B cell (primary cell): ENCODE measurements at regions not wholly inside any gene's neighbourhood (a gene's known extent, or its start where the extent isn't known, plus 50 kb on each side); places are given as distances from the start of the nearest gene placed in this dataset.

Source experiments
- ATAC-seq: fragments of 200-7000 bp; cut with Tn5 transposase; one replicate; pipeline ENCODE4 v1.10.0; 2021; ENCODE audit warnings: low read depth, mild to moderate bottlenecking, moderate number of reproducible peaks, moderate library complexity
- CTCF ChIA-PET: fragments of 350-600 bp; sonication (Branson Sonifier 250); formaldehyde crosslinking; loops from one replicate; lab custom pipeline; 2021; ENCODE audit warnings: antibody characterized with exemption, inconsistent platforms; lab: Charles Lee
- POLR2A ChIA-PET: fragments of 350-600 bp; sonication (Branson Sonifier 250); formaldehyde crosslinking; loops from one replicate; lab custom pipeline; 2021; ENCODE audit warnings: antibody characterized with exemption; lab: Charles Lee
- DNase-seq: peaks from one replicate; pipeline ENCODE4 v3.0.0; 2013
- H2AFZ ChIP-seq: 2 replicates; pipeline ENCODE4 v1.6.1; 2012; ENCODE audit warnings: mild to moderate bottlenecking, low read depth, low read length; ENCODE audit not compliant: insufficient read depth, poor library complexity, severe bottlenecking
- H3K27ac ChIP-seq, 2 donors: 1 replicate in 1 of 2; 2 replicates in 1 of 2; pipeline ENCODE4 v1.5.1; 2012 to 2013; ENCODE audit warnings: low read length in 2 of 2, mild to moderate bottlenecking in 2 of 2, moderate library complexity in 1 of 2
- H3K27me3 ChIP-seq, 4 experiments: fragments of 200-600 bp in 1 of 4; sonication (generic) in 1 of 4; replicated peaks in 1 of 4; 1 replicate in 2 of 4; 2 replicates in 2 of 4; pipeline versions ENCODE4 v1.6.1 to v1.7.0; 2013 to 2016; ENCODE audit warnings: low read length in 3 of 4, mild to moderate bottlenecking in 2 of 4, mixed read lengths in 1 of 4, moderate library complexity in 1 of 4; ENCODE audit not compliant: insufficient read depth in 4 of 4, control insufficient read depth in 3 of 4; ENCODE audit errors: control extremely low read depth in 1 of 4
- H3K36me3 ChIP-seq, 2 experiments: replicated peaks in 1 of 2; 1 replicate in 1 of 2; 2 replicates in 1 of 2; pipeline versions ENCODE4 v1.6.1 to v1.7.1; 2013; ENCODE audit warnings: low read length in 1 of 2; ENCODE audit not compliant: insufficient read depth in 2 of 2, control insufficient read depth in 1 of 2; ENCODE audit errors: control extremely low read depth in 1 of 2, extremely low read depth in 1 of 2
- H3K4me1 ChIP-seq, 2 donors: fragments of 200-600 bp in 1 of 2; sonication (generic) in 1 of 2; 1 replicate in 1 of 2; 2 replicates in 1 of 2; pipeline versions ENCODE4 v1.5.1 to v1.6.1; 2013 to 2017; ENCODE audit warnings: low read length in 2 of 2; ENCODE audit not compliant: control insufficient read depth in 2 of 2, insufficient read depth in 2 of 2
- H3K4me2 ChIP-seq: replicated peaks from 2 replicates; pipeline ENCODE3; 2012; ENCODE audit warnings: mild to moderate bottlenecking, low read depth, low read length; ENCODE audit not compliant: poor library complexity, severe bottlenecking
- H3K4me3 ChIP-seq, 5 experiments: fragments of 200-600 bp in 1 of 5; sonication (generic) in 1 of 5; 1 replicate in 3 of 5; 2 replicates in 2 of 5; pipeline versions ENCODE4 v1.5.1 to v1.7.0; 2011 to 2016; ENCODE audit warnings: low read length in 4 of 5, mild to moderate bottlenecking in 4 of 5, low read depth in 2 of 5, control low read depth in 1 of 5, moderate library complexity in 1 of 5; ENCODE audit not compliant: insufficient read depth in 1 of 5; ENCODE audit errors: control extremely low read depth in 1 of 5, extremely low read depth in 1 of 5
- H3K79me2 ChIP-seq: fragments of 200-600 bp; sonication (generic); one replicate; pipeline ENCODE4 v1.6.0; 2016; ENCODE audit warnings: low read length; ENCODE audit not compliant: control insufficient read depth, insufficient read depth
- H3K9ac ChIP-seq: fragments of 200-600 bp; sonication (generic); 2 replicates; pipeline ENCODE4 v1.6.1; 2017; ENCODE audit warnings: mild to moderate bottlenecking, low read length, moderate library complexity
- H3K9me3 ChIP-seq, 3 donors: one replicate each; pipeline versions ENCODE4 v1.6.1 to v1.7.1; 2013; ENCODE audit warnings: low read length in 2 of 3; ENCODE audit not compliant: control insufficient read depth in 2 of 3, insufficient read depth in 1 of 3; ENCODE audit errors: control extremely low read depth in 1 of 3
- H4K20me1 ChIP-seq: 2 replicates; pipeline ENCODE4 v1.6.0; 2012; ENCODE audit warnings: mild to moderate bottlenecking, low read length; ENCODE audit not compliant: insufficient read depth, control insufficient read depth, poor library complexity, severe bottlenecking
- H3K27ac Mint-ChIP-seq: one replicate; pipeline ENCODE4 v1.8.0; 2021; ENCODE audit warnings: mixed read lengths
- H3K27me3 Mint-ChIP-seq: one replicate; pipeline ENCODE4 v1.8.0; 2021; ENCODE audit warnings: mixed read lengths
- H3K4me1 Mint-ChIP-seq: one replicate; pipeline ENCODE4 v1.8.0; 2021; ENCODE audit warnings: mixed read lengths
- H3K4me3 Mint-ChIP-seq: one replicate; pipeline ENCODE4 v1.8.0; 2021; ENCODE audit warnings: mixed read lengths
- H3K9me3 Mint-ChIP-seq: one replicate; pipeline ENCODE4 v1.8.0; 2022; ENCODE audit warnings: mixed read lengths; ENCODE audit not compliant: insufficient read depth
- CTCF ChIP-seq: fragments of 200-600 bp; IDR thresholded peaks from one replicate; pipeline ENCODE4 v1.8.0; 2022; ENCODE audit warnings: antibody characterized with exemption, mild to moderate bottlenecking
- EZH2 ChIP-seq: IDR thresholded peaks from 2 replicates; pipeline ENCODE4 v1.6.1; 2012; ENCODE audit warnings: borderline replicate concordance, low read depth, mild to moderate bottlenecking, moderate library complexity, low read length; ENCODE audit not compliant: insufficient read depth, poor library complexity, severe bottlenecking
- WGBS: methylation state at CpG from one replicate; pipeline ENCODE4 v1.1.5; 2013; ENCODE audit warnings: missing lambda C conversion rate; ENCODE audit not compliant: insufficient coverage; 5-methylcytosine and 5-hydroxymethylcytosine counted together
- intact Hi-C: fragments of 100-400 bp; cut with micrococcal nuclease; formaldehyde crosslinking; loops from one replicate; pipeline ENCODE4 v1.10.0; 2022

GRCh38 chr18:60601249-60601648 is 228.7 kb upstream of the MC4R start:
- H3K9ac ChIP-seq: no peak overlapping the region
- no peaks in the 10 kb centered on the region for H3K27me3 ChIP-seq
- no peak overlapping the region for H3K4me3 ChIP-seq
- H3K36me3 ChIP-seq: no peaks in the 10 kb centered on the region
- TF ChIP-seq CTCF (no peak), EZH2 (no peak)
- no peaks in the 10 kb centered on the region for H3K4me1 ChIP-seq
- Mint-ChIP-seq H3K9me3 (no peaks in the 10 kb centered on the region), H3K4me1 (no peaks in the 10 kb centered on the region), H3K27me3 (no peaks in the 10 kb centered on the region), H3K4me3 (no peak overlapping the region), H3K27ac (no peak overlapping the region)
- no peak overlapping the region for H3K4me2 ChIP-seq
- ATAC-seq (no peak), DNase-seq (no peak)
- H3K27ac ChIP-seq: no peak overlapping the region
- WGBS: no CpG with 5 or more reads among the region's 2 CpGs
- no peaks in the 10 kb centered on the region for H4K20me1 ChIP-seq
- ChIA-PET POLR2A (no interaction called here), CTCF (no interaction called here)
- no peak overlapping the region for H2AFZ ChIP-seq
- H3K79me2 ChIP-seq: no peaks in the 10 kb centered on the region
- intact Hi-C loops: no loop called here
- H3K9me3 ChIP-seq: no peaks in the 10 kb centered on the region

GRCh38 chr18:60623331-60623730 is 250.8 kb upstream of the MC4R start:
- CTCF ChIA-PET: no interaction called here
- WGBS: 60% methylated on average over 1 of the region's 5 CpGs
- H3K9me3 Mint-ChIP-seq: no peaks in the 10 kb centered on the region

More at GRCh38 chr18:60623331-60623730, 250.8 kb upstream of the MC4R start:
- no peak for DNase-seq
- Histone ChIP-seq H3K36me3 (no peaks in the 10 kb centered on the region), H3K4me3 (no peak overlapping the region), H3K4me2 (no peak overlapping the region), H3K9me3 (no peaks in the 10 kb centered on the region), H3K27ac (no peak overlapping the region), H3K79me2 (no peaks in the 10 kb centered on the region), H3K27me3 (no peaks in the 10 kb centered on the region), H4K20me1 (no peaks in the 10 kb centered on the region), H3K9ac (no peak overlapping the region), H2AFZ (no peak overlapping the region), H3K4me1 (no peaks in the 10 kb centered on the region)
- intact Hi-C loops: no loop called here
- Mint-ChIP-seq H3K4me3 (no peak overlapping the region), H3K27me3 (no peaks in the 10 kb centered on the region), H3K4me1 (no peaks in the 10 kb centered on the region), H3K27ac (no peak overlapping the region)
- TF ChIP-seq CTCF: no peak
- TF ChIP-seq EZH2: no peak
- no peak for ATAC-seq
- POLR2A ChIA-PET: no interaction called here
